ENCODE measurements at regions not wholly inside any gene's neighbourhood (a gene's known extent, or its start where the extent isn't known, plus 50 kb on each side); places are given as distances from the start of the nearest gene placed in this dataset.
"Not testable (repeated sequence)": the region's sequence is repeated elsewhere in the genome, so short reads cannot be mapped to it uniquely, and the experiment has no call there.

GRCh38 chr9:104350541-104350940 is 153.5 kb upstream of the OR13F1 start:
- intact Hi-C loops (cut with micrococcal nuclease): no loop called here
- DNase-seq (no peak), ATAC-seq (ENCODE audit: low read depth) (no peak)
- ChIA-PET POLR2A (no interaction called here), CTCF (no interaction called here)
- peaks cover 3% of the 10 kb centered on the region for H3K27me3 Mint-ChIP-seq
- H3K4me1 Mint-ChIP-seq: no peaks in the 10 kb centered on the region
- no peaks in the 10 kb centered on the region for H3K9me3 Mint-ChIP-seq
- H3K36me3 Mint-ChIP-seq (ENCODE audit: low read depth): no peaks in the 10 kb centered on the region
- no peak for TF ChIP-seq CTCF (IDR thresholded peaks at IDR 0.05)
- no peak overlapping the region for H3K4me3 Mint-ChIP-seq
- H3K27ac Mint-ChIP-seq: no peak overlapping the region

GRCh38 chr9:104351726-104352125 is 152.3 kb upstream of the OR13F1 start:
- Mint-ChIP-seq H3K4me3 (no peak overlapping the region), H3K27me3 (peaks cover 3% of the 10 kb centered on the region), H3K4me1 (no peaks in the 10 kb centered on the region), H3K36me3 (ENCODE audit: low read depth) (no peaks in the 10 kb centered on the region), H3K27ac (no peak overlapping the region), H3K9me3 (no peaks in the 10 kb centered on the region)
- ATAC-seq (ENCODE audit: low read depth) (no peak), DNase-seq (no peak)
- ChIA-PET CTCF (no interaction called here), POLR2A (no interaction called here)
- no peak for TF ChIP-seq CTCF (IDR thresholded peaks at IDR 0.05)
- intact Hi-C loops (cut with micrococcal nuclease): no loop called here

- ATAC-seq (ENCODE audit: low read depth): no peak
- peaks cover 2% of the 10 kb centered on the region for H3K9me3 Mint-ChIP-seq
- ChIA-PET CTCF (no interaction called here), POLR2A (no interaction called here)
- no peaks in the 10 kb centered on the region for H3K27me3 Mint-ChIP-seq
- intact Hi-C loops (cut with micrococcal nuclease): no loop called here
- H3K4me1 Mint-ChIP-seq: no peaks in the 10 kb centered on the region
- DNase-seq: no peak
- H3K36me3 Mint-ChIP-seq (ENCODE audit: low read depth): no peaks in the 10 kb centered on the region
- TF ChIP-seq CTCF (IDR thresholded peaks at IDR 0.05): no peak
- no peak overlapping the region for H3K27ac Mint-ChIP-seq
- H3K4me3 Mint-ChIP-seq: no peak overlapping the region
These were observed 142.9 kb upstream of the OR13F1 start for GRCh38 chr9:104361207-104361606.

GRCh38 chr9:104362912-104363472 is 141.1 kb upstream of the OR13F1 start:
- H3K4me1 Mint-ChIP-seq: no peaks in the 10 kb centered on the region
- no peak overlapping the region for H3K4me3 Mint-ChIP-seq
- ChIA-PET CTCF (no interaction called here), POLR2A (no interaction called here)
- no peak for TF ChIP-seq CTCF (IDR thresholded peaks at IDR 0.05)
- no peak for ATAC-seq (ENCODE audit: low read depth)
- no peak for DNase-seq
- H3K9me3 Mint-ChIP-seq: peaks cover 2% of the 10 kb centered on the region
- no peak overlapping the region for H3K27ac Mint-ChIP-seq
- intact Hi-C loops (cut with micrococcal nuclease): no loop called here
- no peaks in the 10 kb centered on the region for H3K36me3 Mint-ChIP-seq (ENCODE audit: low read depth)
- no peaks in the 10 kb centered on the region for H3K27me3 Mint-ChIP-seq

GRCh38 chr9:104367507-104367906 is 136.6 kb upstream of the OR13F1 start:
- ChIA-PET CTCF (no interaction called here), POLR2A (no interaction called here)
- intact Hi-C loops (cut with micrococcal nuclease): no loop called here
- Mint-ChIP-seq H3K27ac (no peak overlapping the region), H3K9me3 (peaks cover 2% of the 10 kb centered on the region), H3K4me3 (no peak overlapping the region), H3K36me3 (ENCODE audit: low read depth) (no peaks in the 10 kb centered on the region), H3K27me3 (no peaks in the 10 kb centered on the region), H3K4me1 (no peaks in the 10 kb centered on the region)
- TF ChIP-seq CTCF (IDR thresholded peaks at IDR 0.05): no peak
- no peak for DNase-seq
- no peak for ATAC-seq (ENCODE audit: low read depth)

- H3K36me3 Mint-ChIP-seq (ENCODE audit: low read depth); intact Hi-C loops (cut with micrococcal nuclease); POLR2A ChIA-PET; H3K27ac Mint-ChIP-seq; DNase-seq; H3K4me3 Mint-ChIP-seq; H3K27me3 Mint-ChIP-seq; CTCF ChIA-PET; H3K4me1 Mint-ChIP-seq; ATAC-seq (ENCODE audit: low read depth); H3K9me3 Mint-ChIP-seq: not testable (repeated sequence)
These were observed 135.7 kb upstream of the OR13F1 start for GRCh38 chr9:104368318-104368717.
